Lung (tissue), 11 donors: ENCODE measurements at regions not wholly inside any gene's neighbourhood (a gene's known extent, or its start where the extent isn't known, plus 50 kb on each side); places are given as distances from the start of the nearest gene placed in this dataset.

Experiments used
- ATAC-seq: fragments of 200-7000 bp; cut with Tn5 transposase; one replicate; pipeline ENCODE4 v1.9.1; 2020; ENCODE audit warnings: moderate number of reproducible peaks; ENCODE audit not compliant: insufficient read depth, low FRiP score
- DNase-seq, 3 donors: peaks; one replicate each; pipeline ENCODE4 v3.0.0-alpha.2; 2013 to 2017
- H3K27ac ChIP-seq, 2 donors: one replicate each; pipeline ENCODE4 v1.5.1; 2013; ENCODE audit warnings: mild to moderate bottlenecking in 2 of 2, moderate library complexity in 2 of 2, control low read depth in 1 of 2, inconsistent platforms in 1 of 2, low read depth in 1 of 2, low read length in 1 of 2
- H3K27me3 ChIP-seq, 3 donors: one replicate each; pipeline ENCODE4 v1.5.1; 2013; ENCODE audit warnings: low read length in 2 of 3; ENCODE audit not compliant: control insufficient read depth in 3 of 3, insufficient read depth in 3 of 3
- H3K36me3 ChIP-seq, 4 donors: one replicate each; pipeline ENCODE4 v1.5.1; 2013; ENCODE audit warnings: low read length in 4 of 4, mild to moderate bottlenecking in 1 of 4, moderate library complexity in 1 of 4; ENCODE audit not compliant: control insufficient read depth in 4 of 4, insufficient read depth in 4 of 4
- H3K4me1 ChIP-seq, 5 donors: one replicate each; pipeline ENCODE4 v1.5.1; 2013; ENCODE audit warnings: low read length in 5 of 5, mild to moderate bottlenecking in 2 of 5, moderate library complexity in 1 of 5; ENCODE audit not compliant: control insufficient read depth in 5 of 5, insufficient read depth in 5 of 5
- H3K4me3 ChIP-seq: one replicate; pipeline ENCODE4 v1.5.1; 2013; ENCODE audit warnings: mild to moderate bottlenecking, control low read depth, moderate library complexity
- H3K9ac ChIP-seq, 2 donors: one replicate each; pipeline ENCODE4 v1.5.1; 2013; ENCODE audit warnings: low read length in 2 of 2, control low read depth in 1 of 2; ENCODE audit not compliant: insufficient read depth in 1 of 2
- H3K9me3 ChIP-seq, 4 donors: one replicate each; pipeline ENCODE4 v1.5.1; 2013; ENCODE audit warnings: low read length in 3 of 4, mild to moderate bottlenecking in 1 of 4, moderate library complexity in 1 of 4; ENCODE audit not compliant: control insufficient read depth in 4 of 4, insufficient read depth in 3 of 4
- CTCF ChIP-seq: IDR thresholded peaks from 2 replicates; pipeline ENCODE4 v1.5.1; 2012; ENCODE audit warnings: mild to moderate bottlenecking; ENCODE audit errors: control extremely low read depth, extremely low read depth
- WGBS, 2 donors: extraction: QIAGEN DNeasy Blood & Tissue Kit; methylation state at CpG; one replicate each; pipeline ENCODE4 v1.1.7; 2013; 5-methylcytosine and 5-hydroxymethylcytosine counted together
- donor health status: control.
- donor health status: control.
- donor health status: Bipolar disorder and iron deficiency.
- donor health status: healthy.
- donor health status: DM: yes; HTN: yes; CAD: no.

GRCh38 chr4:28811025-28811424 is 1909.1 kb upstream of the PCDH7 start:
- Histone ChIP-seq H3K36me3 (no peaks in the 10 kb centered on the region), H3K4me3 (no peak overlapping the region), H3K4me1 (no peaks in the 10 kb centered on the region), H3K9ac (no peak overlapping the region), H3K27ac (no peak overlapping the region), H3K9me3 (peaks cover 0 to 4% (median 0%) of the 10 kb centered on the region in 4 donors), H3K27me3 (no peaks in the 10 kb centered on the region)
- no peak for ATAC-seq
- no peak for DNase-seq
- 80 to 86% methylated on average over 2 of the region's 2 CpGs for WGBS, 2 donors
- no peak for TF ChIP-seq CTCF

- no peak overlapping the region for H3K9ac ChIP-seq
- DNase-seq (no peak), ATAC-seq (no peak)
- H3K4me1 ChIP-seq = no peaks in the 10 kb centered on the region
- H3K9me3 ChIP-seq = no peaks in the 10 kb centered on the region
- H3K27me3 ChIP-seq = no peaks in the 10 kb centered on the region
- no peak overlapping the region for H3K4me3 ChIP-seq
- TF ChIP-seq CTCF = no peak
- no peaks in the 10 kb centered on the region for H3K36me3 ChIP-seq
- H3K27ac ChIP-seq = no peak overlapping the region
These were observed 1898.0 kb upstream of the PCDH7 start for GRCh38 chr4:28822163-28822562.

GRCh38 chr4:28827866-28828265 is 1892.3 kb upstream of the PCDH7 start:
- no peak overlapping the region for H3K9ac ChIP-seq
- no peaks in the 10 kb centered on the region for H3K27me3 ChIP-seq
- H3K4me1 ChIP-seq = peaks cover 0 to 2% (median 0%) of the 10 kb centered on the region in 5 donors
- peaks cover 0 to 4% (median 0%) of the 10 kb centered on the region in 4 donors for H3K9me3 ChIP-seq
- H3K36me3 ChIP-seq = no peaks in the 10 kb centered on the region
- H3K4me3 ChIP-seq = no peak overlapping the region
- ATAC-seq (no peak), DNase-seq (no peak)
- H3K27ac ChIP-seq = no peak overlapping the region
- no peak for TF ChIP-seq CTCF
- WGBS, 2 donors = 96% methylated on average over 24 of the region's 24 CpGs

GRCh38 chr4:28831867-28832266 is 1888.3 kb upstream of the PCDH7 start:
- Histone ChIP-seq H3K4me3 (no peak overlapping the region), H3K27me3 (no peaks in the 10 kb centered on the region), H3K36me3 (no peaks in the 10 kb centered on the region), H3K9ac (no peak overlapping the region), H3K4me1 (peaks cover 0 to 2% (median 0%) of the 10 kb centered on the region in 5 donors), H3K27ac (no peak overlapping the region), H3K9me3 (peaks cover 0 to 4% (median 0%) of the 10 kb centered on the region in 4 donors)
- no peak for TF ChIP-seq CTCF
- whole genome bisulfite sequencing, 2 donors = 43 to 73% methylated on average over 3 of the region's 3 CpGs
- DNase-seq (peak in 1 of 3 donors; percentile 13), ATAC-seq (no peak)
